ENCODE measurements at regions not wholly inside any gene's neighbourhood (a gene's known extent, or its start where the extent isn't known, plus 50 kb on each side); places are given as distances from the start of the nearest gene placed in this dataset.

DNA sequence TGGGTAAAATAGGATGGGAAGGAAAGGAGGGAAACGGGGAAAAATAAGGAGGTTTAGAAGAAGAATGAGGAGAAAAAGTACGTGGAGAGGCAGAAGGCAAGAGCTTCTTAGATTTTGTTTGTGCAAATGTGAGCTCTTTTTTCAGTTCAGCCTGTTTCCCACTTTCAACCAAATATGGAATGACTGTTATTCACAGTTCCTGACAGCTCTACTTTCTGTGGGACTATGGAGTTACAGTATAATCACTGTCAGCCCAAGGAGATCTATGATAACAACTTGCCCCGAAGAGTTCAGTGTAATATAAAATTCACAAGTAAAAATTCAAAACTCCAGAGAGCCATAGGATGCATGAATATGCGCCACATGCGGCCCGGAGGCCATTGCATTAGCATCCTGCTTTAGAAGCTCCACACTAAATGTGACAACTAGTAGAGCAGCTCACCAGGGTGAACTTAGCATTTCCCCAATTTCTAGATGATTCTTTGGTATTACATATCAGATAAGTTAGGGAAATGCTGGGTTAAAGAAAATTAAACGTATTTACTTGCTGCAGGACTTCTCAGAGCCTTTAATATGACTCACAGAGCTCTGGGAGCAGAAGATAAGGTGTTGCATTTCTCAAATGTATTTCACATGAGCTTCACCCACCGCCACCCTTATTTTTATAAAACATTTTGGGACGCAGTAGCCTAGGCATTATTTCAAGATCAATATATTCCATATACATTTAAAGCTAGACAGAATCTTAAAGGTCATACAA is 234.6 kb downstream of the EBLN2 start:
- TF ChIP-seq, protein P1, sequence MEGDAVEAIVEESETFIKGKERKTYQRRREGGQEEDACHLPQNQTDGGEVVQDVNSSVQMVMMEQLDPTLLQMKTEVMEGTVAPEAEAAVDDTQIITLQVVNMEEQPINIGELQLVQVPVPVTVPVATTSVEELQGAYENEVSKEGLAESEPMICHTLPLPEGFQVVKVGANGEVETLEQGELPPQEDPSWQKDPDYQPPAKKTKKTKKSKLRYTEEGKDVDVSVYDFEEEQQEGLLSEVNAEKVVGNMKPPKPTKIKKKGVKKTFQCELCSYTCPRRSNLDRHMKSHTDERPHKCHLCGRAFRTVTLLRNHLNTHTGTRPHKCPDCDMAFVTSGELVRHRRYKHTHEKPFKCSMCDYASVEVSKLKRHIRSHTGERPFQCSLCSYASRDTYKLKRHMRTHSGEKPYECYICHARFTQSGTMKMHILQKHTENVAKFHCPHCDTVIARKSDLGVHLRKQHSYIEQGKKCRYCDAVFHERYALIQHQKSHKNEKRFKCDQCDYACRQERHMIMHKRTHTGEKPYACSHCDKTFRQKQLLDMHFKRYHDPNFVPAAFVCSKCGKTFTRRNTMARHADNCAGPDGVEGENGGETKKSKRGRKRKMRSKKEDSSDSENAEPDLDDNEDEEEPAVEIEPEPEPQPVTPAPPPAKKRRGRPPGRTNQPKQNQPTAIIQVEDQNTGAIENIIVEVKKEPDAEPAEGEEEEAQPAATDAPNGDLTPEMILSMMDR (IDR thresholded peaks at IDR 0.05), result no peak
- TF ChIP-seq EP300 (IDR thresholded peaks at IDR 0.05), result no peak
- no peak for TF ChIP-seq POLR2AphosphoS5 (IDR thresholded peaks at IDR 0.05)
- TF ChIP-seq POLR2A (IDR thresholded peaks at IDR 0.05), result no peak
